ENCODE measurements at regions not wholly inside any gene's neighbourhood (a gene's known extent, or its start where the extent isn't known, plus 50 kb on each side); places are given as distances from the start of the nearest gene placed in this dataset.

GRCh38 chr3:177783338-177783737, 586.1 kb upstream of the TBL1XR1 start:
- TF ChIP-seq CTCF (IDR thresholded peaks at IDR 0.05) (no peak), POLR2A (IDR thresholded peaks at IDR 0.05) (no peak)

All from adrenal gland (tissue), 5 donors.